ENCODE measurements at regions not wholly inside any gene's neighbourhood (a gene's known extent, or its start where the extent isn't known, plus 50 kb on each side); places are given as distances from the start of the nearest gene placed in this dataset.

DNA sequence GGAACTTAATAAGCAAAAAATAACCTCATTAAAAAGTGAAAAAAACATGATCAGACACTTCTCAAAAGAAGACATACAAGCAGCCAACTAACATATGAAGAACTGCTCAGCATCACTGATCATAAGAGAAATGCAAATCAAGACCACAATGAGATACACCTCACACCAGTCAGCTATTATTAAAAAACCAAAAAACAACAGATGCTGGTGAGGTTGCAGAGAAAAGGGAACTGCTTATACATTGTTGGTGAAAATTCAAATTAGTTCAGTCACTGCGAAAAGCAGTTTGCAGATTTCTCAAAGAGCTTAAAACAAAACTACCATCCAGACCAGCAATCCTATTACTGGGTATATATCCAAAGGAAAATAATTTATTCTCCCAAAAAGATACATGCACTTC is 513.3 kb downstream of the MDFIC start:
- Histone ChIP-seq H3K27me3 (ENCODE audit: control insufficient read depth, insufficient read depth, low read length) (no peaks in the 10 kb centered on the region), H3K27ac (ENCODE audit: low read length) (no peak overlapping the region), H3K36me3 (ENCODE audit: control insufficient read depth, low read depth, low read length) (no peaks in the 10 kb centered on the region), H3K9ac (ENCODE audit: low read length) (no peak overlapping the region), H3K9me3 (ENCODE audit: control insufficient read depth, low read depth, low read length) (no peaks in the 10 kb centered on the region), H3K4me1 (ENCODE audit: control insufficient read depth, low read depth, low read length) (no peaks in the 10 kb centered on the region), H3K4me3 (ENCODE audit: low read length) (no peak overlapping the region)

DNA sequence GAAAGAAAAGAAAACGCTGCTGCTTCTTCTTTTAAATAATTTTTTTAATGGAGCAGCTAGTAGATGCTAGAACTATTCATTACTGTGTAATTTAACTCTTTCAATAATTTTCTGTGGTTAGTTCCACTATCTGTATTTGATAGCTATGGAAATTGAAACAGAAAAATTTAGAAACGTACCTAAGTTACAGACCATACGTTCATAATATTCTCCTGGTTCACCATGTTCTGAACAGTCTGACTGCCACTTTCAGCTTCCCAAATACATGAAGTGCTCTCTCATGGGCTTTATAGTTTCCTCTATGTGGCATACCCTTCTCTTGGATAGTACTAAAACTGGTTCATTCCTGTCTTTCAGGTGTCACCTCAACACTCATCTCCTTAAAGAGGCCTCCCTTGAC is 508.0 kb downstream of the MDFIC start:
- H3K36me3 ChIP-seq (ENCODE audit: control insufficient read depth, low read depth, low read length): no peaks in the 10 kb centered on the region
- H3K27me3 ChIP-seq (ENCODE audit: control insufficient read depth, insufficient read depth, low read length): no peaks in the 10 kb centered on the region

DNA sequence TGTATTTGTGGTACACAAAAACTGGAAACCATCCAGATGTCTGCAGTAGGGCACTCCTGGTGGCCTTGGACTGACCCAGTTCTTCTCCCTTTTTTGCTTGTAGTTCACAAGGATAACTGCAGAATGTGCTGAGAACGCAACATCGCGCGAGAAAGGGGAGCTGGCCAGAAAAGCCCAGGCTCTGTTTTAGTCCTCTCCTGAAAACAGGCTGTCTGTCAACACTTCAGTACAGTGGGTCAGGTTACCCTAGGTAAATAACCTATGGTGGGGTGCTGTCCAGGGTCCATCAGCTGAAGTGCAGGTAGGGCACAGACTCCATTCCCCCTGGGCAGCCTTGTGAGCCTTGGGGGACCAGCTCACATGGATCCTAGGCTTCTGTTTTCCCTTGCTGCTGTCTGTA is 495.8 kb downstream of the MDFIC start:
- Histone ChIP-seq H3K9me3 (ENCODE audit: control insufficient read depth, low read depth, low read length) (no peaks in the 10 kb centered on the region), H3K36me3 (ENCODE audit: control insufficient read depth, low read depth, low read length) (no peaks in the 10 kb centered on the region), H3K9ac (ENCODE audit: low read length) (no peak overlapping the region), H3K4me3 (ENCODE audit: low read length) (no peak overlapping the region), H3K4me1 (ENCODE audit: control insufficient read depth, low read depth, low read length) (no peaks in the 10 kb centered on the region), H3K27me3 (ENCODE audit: control insufficient read depth, insufficient read depth, low read length) (no peaks in the 10 kb centered on the region), H3K27ac (ENCODE audit: low read length) (no peak overlapping the region)

More for the DNA sequence above, 508.0 kb downstream of the MDFIC start:
- Histone ChIP-seq H3K9ac (ENCODE audit: low read length) (no peak overlapping the region), H3K27ac (ENCODE audit: low read length) (no peak overlapping the region), H3K9me3 (ENCODE audit: control insufficient read depth, low read depth, low read length) (no peaks in the 10 kb centered on the region), H3K4me1 (ENCODE audit: control insufficient read depth, low read depth, low read length) (no peaks in the 10 kb centered on the region), H3K4me3 (ENCODE audit: low read length) (no peak overlapping the region)

DNA sequence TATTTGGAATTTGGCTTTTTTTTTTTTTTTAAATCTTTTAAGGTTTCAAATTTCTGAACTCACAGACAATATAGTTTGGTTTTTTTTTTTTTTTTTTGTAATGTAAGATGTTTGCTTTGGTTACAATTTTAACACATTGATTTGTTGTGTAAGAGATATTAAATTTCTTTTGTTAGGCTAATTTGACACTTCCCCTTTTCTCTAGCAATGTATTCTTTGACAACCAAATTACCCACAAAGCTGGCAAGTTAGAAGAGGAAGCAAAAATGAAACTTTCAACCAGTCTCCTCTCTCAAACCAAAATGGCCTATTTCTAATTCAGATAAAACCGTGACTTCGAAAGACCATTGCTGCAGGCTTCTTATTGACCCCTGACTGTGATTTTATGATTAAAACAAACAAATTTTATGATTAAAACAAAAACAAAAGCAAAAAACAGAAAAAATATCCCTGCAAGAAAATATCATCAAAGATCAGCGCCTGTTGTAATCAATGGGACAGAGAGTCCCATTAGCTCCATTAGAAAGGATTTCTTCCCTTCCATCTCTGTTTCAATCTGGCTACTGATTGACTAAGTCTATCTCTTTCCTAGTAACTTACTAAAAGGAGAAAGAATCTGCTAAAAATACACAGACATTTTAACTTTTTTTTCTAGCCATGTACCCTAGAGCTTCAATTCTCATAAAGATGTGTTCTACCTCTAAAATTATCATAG is 489.2 kb downstream of the MDFIC start:
- Histone ChIP-seq H3K4me1 (ENCODE audit: control insufficient read depth, low read depth, low read length) (peaks cover 3% of the 10 kb centered on the region), H3K9me3 (ENCODE audit: control insufficient read depth, low read depth, low read length) (no peaks in the 10 kb centered on the region), H3K27ac (ENCODE audit: low read length) (no peak overlapping the region), H3K4me3 (ENCODE audit: low read length) (no peak overlapping the region), H3K27me3 (ENCODE audit: control insufficient read depth, insufficient read depth, low read length) (no peaks in the 10 kb centered on the region), H3K9ac (ENCODE audit: low read length) (no peak overlapping the region), H3K36me3 (ENCODE audit: control insufficient read depth, low read depth, low read length) (no peaks in the 10 kb centered on the region)

DNA sequence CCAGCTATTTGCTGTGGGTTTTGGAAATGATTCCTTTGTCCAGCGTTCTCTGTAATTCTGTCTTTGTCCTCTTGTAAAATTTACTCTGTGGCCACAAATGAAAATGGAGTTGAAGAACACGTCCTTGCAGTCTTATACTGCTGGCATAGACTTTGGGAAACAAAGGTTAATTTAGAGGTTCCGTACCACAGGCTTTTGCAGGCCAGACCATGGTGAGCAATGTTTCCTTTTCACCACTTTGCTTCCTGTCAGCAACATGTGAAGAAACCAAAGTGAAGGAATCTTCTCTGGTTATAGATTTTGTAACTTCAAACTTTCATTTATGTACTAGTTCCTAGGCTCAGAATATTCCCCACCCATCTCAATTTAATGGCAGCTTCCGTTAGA is 488.5 kb downstream of the MDFIC start:
- H3K27ac ChIP-seq (ENCODE audit: low read length): no peak overlapping the region
- H3K4me3 ChIP-seq (ENCODE audit: low read length): no peak overlapping the region

DNA sequence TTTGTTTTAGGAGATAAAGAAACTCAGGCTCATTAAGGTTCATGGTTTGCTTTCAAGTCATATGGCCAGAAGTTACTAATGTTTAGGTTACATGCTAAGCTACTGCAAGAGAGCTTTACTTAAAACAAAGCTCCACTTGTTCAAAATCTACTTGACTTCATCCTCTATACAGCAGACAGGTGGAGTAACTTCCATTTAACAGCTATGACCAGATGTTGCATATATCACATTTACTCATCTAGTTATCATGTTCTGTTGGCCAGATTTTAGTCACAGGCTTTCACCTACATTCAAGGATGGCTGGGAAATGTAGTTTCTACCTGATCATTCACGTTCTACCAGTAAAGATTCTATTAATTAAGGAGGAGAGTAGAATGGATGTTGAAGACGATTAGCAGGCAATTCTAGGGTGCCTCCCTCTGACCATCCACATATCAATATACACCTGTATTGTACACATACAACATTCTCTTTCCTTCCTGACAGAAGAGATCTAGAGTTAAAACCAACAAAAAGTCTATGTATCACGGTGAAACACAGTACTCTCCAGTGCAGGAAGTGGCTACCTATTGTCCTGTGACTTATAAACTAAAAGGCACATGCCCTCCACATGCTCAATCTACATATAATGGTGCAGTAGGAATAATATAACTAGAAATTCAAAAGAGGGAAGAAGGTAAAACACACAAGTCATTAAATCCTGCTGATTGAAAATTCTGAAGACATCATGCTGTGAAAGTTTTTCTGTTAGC is 488.0 kb downstream of the MDFIC start:
- Histone ChIP-seq H3K4me3 (ENCODE audit: low read length) (no peak overlapping the region), H3K9me3 (ENCODE audit: control insufficient read depth, low read depth, low read length) (no peaks in the 10 kb centered on the region), H3K27me3 (ENCODE audit: control insufficient read depth, insufficient read depth, low read length) (no peaks in the 10 kb centered on the region), H3K4me1 (ENCODE audit: control insufficient read depth, low read depth, low read length) (peaks cover 3% of the 10 kb centered on the region), H3K27ac (ENCODE audit: low read length) (no peak overlapping the region), H3K9ac (ENCODE audit: low read length) (no peak overlapping the region), H3K36me3 (ENCODE audit: control insufficient read depth, low read depth, low read length) (no peaks in the 10 kb centered on the region)

More for the DNA sequence above, 488.5 kb downstream of the MDFIC start:
- Histone ChIP-seq H3K4me1 (ENCODE audit: control insufficient read depth, low read depth, low read length) (peaks cover 3% of the 10 kb centered on the region), H3K36me3 (ENCODE audit: control insufficient read depth, low read depth, low read length) (no peaks in the 10 kb centered on the region), H3K27me3 (ENCODE audit: control insufficient read depth, insufficient read depth, low read length) (no peaks in the 10 kb centered on the region), H3K9ac (ENCODE audit: low read length) (no peak overlapping the region), H3K9me3 (ENCODE audit: control insufficient read depth, low read depth, low read length) (no peaks in the 10 kb centered on the region)

DNA sequence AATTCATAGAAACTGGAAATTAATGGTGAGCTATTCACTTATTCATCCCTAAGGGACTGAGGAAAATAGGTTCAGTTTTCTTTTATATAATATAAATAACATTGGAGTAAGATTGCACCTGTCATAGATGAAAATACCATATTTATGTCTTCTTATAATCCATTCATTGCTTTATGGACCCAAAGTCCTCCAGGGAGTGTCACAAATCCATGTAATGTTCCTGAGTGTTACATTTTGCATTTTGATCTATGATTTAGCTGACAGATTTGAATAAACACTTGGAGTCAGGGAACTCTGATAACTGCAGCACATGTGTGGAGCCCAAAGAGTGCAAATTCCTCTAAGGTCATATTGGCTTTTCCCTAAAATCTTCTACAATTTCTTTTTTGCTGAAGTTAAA is 484.3 kb downstream of the MDFIC start:
- Histone ChIP-seq H3K4me1 (ENCODE audit: control insufficient read depth, low read depth, low read length) (peaks cover 3% of the 10 kb centered on the region), H3K27me3 (ENCODE audit: control insufficient read depth, insufficient read depth, low read length) (no peaks in the 10 kb centered on the region), H3K4me3 (ENCODE audit: low read length) (no peak overlapping the region), H3K9ac (ENCODE audit: low read length) (no peak overlapping the region), H3K27ac (ENCODE audit: low read length) (no peak overlapping the region), H3K9me3 (ENCODE audit: control insufficient read depth, low read depth, low read length) (no peaks in the 10 kb centered on the region), H3K36me3 (ENCODE audit: control insufficient read depth, low read depth, low read length) (no peaks in the 10 kb centered on the region)

DNA sequence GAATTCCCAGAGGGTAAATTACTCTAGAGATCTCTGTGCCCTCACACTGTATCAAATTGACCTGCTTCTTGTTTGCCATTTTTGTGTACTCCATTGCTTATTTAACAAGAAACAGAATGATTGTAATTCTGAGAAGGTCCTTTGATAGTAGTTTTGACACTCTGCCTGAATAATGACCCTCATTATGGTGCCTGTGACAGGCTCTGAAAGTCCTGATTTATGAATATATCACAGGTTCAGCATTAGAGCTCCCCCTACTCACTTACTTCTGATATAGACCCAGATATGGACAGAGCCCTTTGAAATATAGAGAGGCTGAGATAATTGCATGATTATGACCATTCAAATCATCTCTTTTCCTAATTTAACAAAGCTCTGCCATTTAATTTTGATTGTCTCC is 465.2 kb downstream of the MDFIC start:
- no peaks in the 10 kb centered on the region for H3K9me3 ChIP-seq (ENCODE audit: control insufficient read depth, low read depth, low read length)
- H3K4me3 ChIP-seq (ENCODE audit: low read length): no peak overlapping the region
- no peak overlapping the region for H3K9ac ChIP-seq (ENCODE audit: low read length)
- H3K36me3 ChIP-seq (ENCODE audit: control insufficient read depth, low read depth, low read length): no peaks in the 10 kb centered on the region
- H3K27ac ChIP-seq (ENCODE audit: low read length): no peak overlapping the region
- no peaks in the 10 kb centered on the region for H3K4me1 ChIP-seq (ENCODE audit: control insufficient read depth, low read depth, low read length)
- no peaks in the 10 kb centered on the region for H3K27me3 ChIP-seq (ENCODE audit: control insufficient read depth, insufficient read depth, low read length)

DNA sequence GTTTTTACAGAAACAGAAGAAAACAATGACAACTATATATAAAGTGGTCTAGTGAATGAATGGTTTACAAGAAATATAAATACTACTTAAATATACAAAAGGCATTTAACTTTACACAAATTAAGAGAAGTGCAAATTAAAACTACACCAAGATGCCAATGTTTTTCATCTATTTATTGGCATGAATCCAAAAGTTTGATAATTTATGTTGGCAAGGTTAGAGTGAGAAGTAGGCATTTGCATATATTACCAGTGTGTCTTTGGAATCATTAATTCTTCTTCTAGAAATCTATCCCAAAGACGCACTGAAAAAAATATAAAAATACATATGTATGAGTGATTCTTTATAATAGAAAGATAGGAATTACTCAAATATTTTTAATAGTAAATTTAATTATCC is 457.4 kb downstream of the MDFIC start:
- H3K4me1 ChIP-seq (ENCODE audit: control insufficient read depth, low read depth, low read length): no peaks in the 10 kb centered on the region
- H3K9me3 ChIP-seq (ENCODE audit: control insufficient read depth, low read depth, low read length): no peaks in the 10 kb centered on the region
- H3K9ac ChIP-seq (ENCODE audit: low read length): no peak overlapping the region
- no peaks in the 10 kb centered on the region for H3K36me3 ChIP-seq (ENCODE audit: control insufficient read depth, low read depth, low read length)
- no peaks in the 10 kb centered on the region for H3K27me3 ChIP-seq (ENCODE audit: control insufficient read depth, insufficient read depth, low read length)
- H3K4me3 ChIP-seq (ENCODE audit: low read length): no peak overlapping the region
- H3K27ac ChIP-seq (ENCODE audit: low read length): no peak overlapping the region

DNA sequence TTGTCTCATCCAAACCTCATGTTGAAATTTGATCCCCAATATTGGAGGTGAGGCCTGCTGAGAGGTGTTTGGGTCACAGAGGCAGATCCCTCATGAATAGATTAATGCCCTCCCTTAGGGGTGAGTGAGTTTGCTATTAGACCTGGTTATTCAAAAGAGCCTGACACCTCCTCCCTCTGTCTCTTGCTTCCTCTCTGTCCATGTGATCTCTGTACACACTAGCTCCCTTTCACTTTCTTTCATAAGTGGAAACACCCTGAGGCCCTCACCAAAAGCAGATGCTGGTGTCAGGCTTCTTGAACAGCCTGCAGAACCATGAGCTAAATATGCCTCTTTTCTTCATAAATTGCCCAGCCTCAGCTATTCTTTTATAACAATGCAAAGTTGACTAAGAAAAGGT is 447.1 kb downstream of the MDFIC start:
- H3K4me1 ChIP-seq (ENCODE audit: control insufficient read depth, low read depth, low read length): no peaks in the 10 kb centered on the region
- no peak overlapping the region for H3K4me3 ChIP-seq (ENCODE audit: low read length)
- H3K27me3 ChIP-seq (ENCODE audit: control insufficient read depth, insufficient read depth, low read length): no peaks in the 10 kb centered on the region
- H3K27ac ChIP-seq (ENCODE audit: low read length): no peak overlapping the region
- no peaks in the 10 kb centered on the region for H3K9me3 ChIP-seq (ENCODE audit: control insufficient read depth, low read depth, low read length)
- H3K36me3 ChIP-seq (ENCODE audit: control insufficient read depth, low read depth, low read length): no peaks in the 10 kb centered on the region
- no peak overlapping the region for H3K9ac ChIP-seq (ENCODE audit: low read length)

DNA sequence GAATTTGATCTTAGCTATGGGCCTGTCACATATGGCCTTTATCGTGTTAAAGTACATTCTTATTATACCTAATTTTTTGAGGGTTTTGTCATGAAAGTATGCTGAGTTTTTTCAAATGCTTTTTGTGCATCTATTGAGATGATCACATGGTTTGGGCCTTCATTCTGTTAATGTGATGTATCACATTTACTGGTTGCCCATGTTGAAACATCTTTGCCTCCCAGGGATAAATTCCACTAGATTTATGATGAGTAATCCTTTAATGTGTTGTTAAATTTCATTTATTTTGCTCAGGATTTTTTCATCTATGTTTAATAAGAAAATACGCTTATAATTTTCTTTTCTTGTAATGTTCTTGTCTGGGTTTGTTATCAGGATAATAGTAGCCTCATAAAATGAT is 442.0 kb downstream of the MDFIC start:
- no peaks in the 10 kb centered on the region for H3K4me1 ChIP-seq (ENCODE audit: control insufficient read depth, low read depth, low read length)
- H3K36me3 ChIP-seq (ENCODE audit: control insufficient read depth, low read depth, low read length): no peaks in the 10 kb centered on the region
- H3K4me3 ChIP-seq (ENCODE audit: low read length): no peak overlapping the region
- no peak overlapping the region for H3K9ac ChIP-seq (ENCODE audit: low read length)
- no peak overlapping the region for H3K27ac ChIP-seq (ENCODE audit: low read length)
- no peaks in the 10 kb centered on the region for H3K27me3 ChIP-seq (ENCODE audit: control insufficient read depth, insufficient read depth, low read length)
- H3K9me3 ChIP-seq (ENCODE audit: control insufficient read depth, low read depth, low read length): no peaks in the 10 kb centered on the region

DNA sequence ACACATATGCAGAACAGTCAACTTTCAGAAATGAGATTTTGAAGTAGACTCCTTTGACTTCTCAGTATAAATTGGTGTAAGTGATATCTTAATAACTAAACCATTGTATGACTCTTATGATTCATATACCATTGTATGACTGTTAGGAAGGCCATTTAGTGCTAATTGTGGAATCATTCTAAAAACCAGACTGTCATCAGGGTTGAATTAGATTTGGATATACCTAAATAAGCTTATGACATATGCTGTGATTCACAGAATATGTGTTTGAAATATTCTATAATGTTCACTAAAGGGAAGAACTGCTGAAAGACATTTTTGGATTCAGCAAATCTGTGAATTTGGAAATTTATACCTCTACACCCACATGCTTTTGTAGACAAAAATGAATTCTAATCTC is 438.1 kb downstream of the MDFIC start:
- H3K4me1 ChIP-seq (ENCODE audit: control insufficient read depth, low read depth, low read length): no peaks in the 10 kb centered on the region
- H3K27me3 ChIP-seq (ENCODE audit: control insufficient read depth, insufficient read depth, low read length): no peaks in the 10 kb centered on the region
- H3K4me3 ChIP-seq (ENCODE audit: low read length): no peak overlapping the region
- no peak overlapping the region for H3K9ac ChIP-seq (ENCODE audit: low read length)
- no peaks in the 10 kb centered on the region for H3K9me3 ChIP-seq (ENCODE audit: control insufficient read depth, low read depth, low read length)
- no peak overlapping the region for H3K27ac ChIP-seq (ENCODE audit: low read length)
- H3K36me3 ChIP-seq (ENCODE audit: control insufficient read depth, low read depth, low read length): no peaks in the 10 kb centered on the region

Data from iPS-18a (cell line).